ENCODE measurements at regions not wholly inside any gene's neighbourhood (a gene's known extent, or its start where the extent isn't known, plus 50 kb on each side); places are given as distances from the start of the nearest gene placed in this dataset.

DNA sequence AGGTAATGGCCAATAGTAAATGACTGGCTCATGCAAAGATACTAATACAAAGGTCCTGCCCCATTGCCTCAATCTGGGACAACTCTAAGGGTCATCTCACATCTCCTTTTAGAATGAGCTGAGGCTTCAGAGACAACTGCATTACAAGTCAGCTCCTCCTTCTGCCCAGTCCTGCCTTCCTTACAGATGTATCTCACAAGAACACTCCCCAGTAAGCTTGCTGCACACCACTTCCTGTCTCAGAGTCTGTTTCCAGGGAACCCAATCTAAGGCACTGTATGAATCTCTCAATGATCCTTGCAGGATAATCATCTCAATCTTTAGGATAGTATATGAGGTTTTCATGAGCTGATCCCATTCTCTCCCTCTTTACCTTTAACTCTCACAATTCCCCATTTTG, 57.8 kb upstream of the ZDHHC17 start:
- Histone ChIP-seq H4K20me1 (ENCODE audit: insufficient read depth) (no peaks in the 10 kb centered on the region), H3K4me2 (ENCODE audit: low read length) (no peak overlapping the region), H3K9me3 (ENCODE audit: low read length) (no peaks in the 10 kb centered on the region), H3K27me3 (ENCODE audit: insufficient read depth, low read depth, low read length) (no peaks in the 10 kb centered on the region), H3K9ac (ENCODE audit: low read length) (no peak overlapping the region), H3K36me3 (ENCODE audit: insufficient read depth, low read length) (no peaks in the 10 kb centered on the region), H3K4me3 (ENCODE audit: low read length) (no peak overlapping the region), H3K9me2 (ENCODE audit: insufficient read depth, low read length) (no peaks in the 10 kb centered on the region), H3K79me2 (replicated peaks; ENCODE audit: insufficient read depth, low read length) (no peaks in the 10 kb centered on the region), H3F3A (ENCODE audit: insufficient read depth, low read length, poor library complexity, severe bottlenecking) (no peaks in the 10 kb centered on the region), H3K27ac (ENCODE audit: low read length) (no peak overlapping the region), H2AFZ (ENCODE audit: low read depth, low read length) (no peak overlapping the region)
- no peak for TF ChIP-seq REST (IDR thresholded peaks at IDR 0.05; ENCODE audit: borderline replicate concordance)
- no peak for TF ChIP-seq RAD21 (conservative IDR thresholded peaks at IDR 0.05)
- no peak for TF ChIP-seq EP300 (conservative IDR thresholded peaks at IDR 0.05; ENCODE audit: poor library complexity, severe bottlenecking)
- no peak for TF ChIP-seq MXI1 (conservative IDR thresholded peaks at IDR 0.05; ENCODE audit: poor library complexity, severe bottlenecking)
- no peak for TF ChIP-seq SMC3 (conservative IDR thresholded peaks at IDR 0.05; ENCODE audit: poor library complexity)
- no peak for TF ChIP-seq TAF1 (IDR thresholded peaks at IDR 0.05; ENCODE audit: low read depth)
- TF ChIP-seq, protein P1, sequence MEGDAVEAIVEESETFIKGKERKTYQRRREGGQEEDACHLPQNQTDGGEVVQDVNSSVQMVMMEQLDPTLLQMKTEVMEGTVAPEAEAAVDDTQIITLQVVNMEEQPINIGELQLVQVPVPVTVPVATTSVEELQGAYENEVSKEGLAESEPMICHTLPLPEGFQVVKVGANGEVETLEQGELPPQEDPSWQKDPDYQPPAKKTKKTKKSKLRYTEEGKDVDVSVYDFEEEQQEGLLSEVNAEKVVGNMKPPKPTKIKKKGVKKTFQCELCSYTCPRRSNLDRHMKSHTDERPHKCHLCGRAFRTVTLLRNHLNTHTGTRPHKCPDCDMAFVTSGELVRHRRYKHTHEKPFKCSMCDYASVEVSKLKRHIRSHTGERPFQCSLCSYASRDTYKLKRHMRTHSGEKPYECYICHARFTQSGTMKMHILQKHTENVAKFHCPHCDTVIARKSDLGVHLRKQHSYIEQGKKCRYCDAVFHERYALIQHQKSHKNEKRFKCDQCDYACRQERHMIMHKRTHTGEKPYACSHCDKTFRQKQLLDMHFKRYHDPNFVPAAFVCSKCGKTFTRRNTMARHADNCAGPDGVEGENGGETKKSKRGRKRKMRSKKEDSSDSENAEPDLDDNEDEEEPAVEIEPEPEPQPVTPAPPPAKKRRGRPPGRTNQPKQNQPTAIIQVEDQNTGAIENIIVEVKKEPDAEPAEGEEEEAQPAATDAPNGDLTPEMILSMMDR (IDR thresholded peaks at IDR 0.05; ENCODE audit: poor library complexity, severe bottlenecking) = no peak
- TF ChIP-seq EZH2 (IDR thresholded peaks at IDR 0.05; ENCODE audit: borderline replicate concordance, insufficient read depth, low read length, poor library complexity, severe bottlenecking) = no peak
- TF ChIP-seq POLR2AphosphoS5 (IDR thresholded peaks at IDR 0.05) = no peak

GRCh38 chr12:76706761-76707160, 57.2 kb upstream of the ZDHHC17 start:
- Histone ChIP-seq H3K9ac (ENCODE audit: low read length) (no peak overlapping the region), H3K4me2 (ENCODE audit: low read length) (no peak overlapping the region), H3K9me2 (ENCODE audit: insufficient read depth, low read length) (no peaks in the 10 kb centered on the region), H3K27ac (ENCODE audit: low read length) (no peak overlapping the region), H3K36me3 (ENCODE audit: insufficient read depth, low read length) (no peaks in the 10 kb centered on the region), H3K79me2 (replicated peaks; ENCODE audit: insufficient read depth, low read length) (no peaks in the 10 kb centered on the region), H4K20me1 (ENCODE audit: insufficient read depth) (no peaks in the 10 kb centered on the region), H3K27me3 (ENCODE audit: insufficient read depth, low read depth, low read length) (no peaks in the 10 kb centered on the region), H3K9me3 (ENCODE audit: low read length) (no peaks in the 10 kb centered on the region), H3K4me3 (ENCODE audit: low read length) (no peak overlapping the region), H2AFZ (ENCODE audit: low read depth, low read length) (no peak overlapping the region), H3F3A (ENCODE audit: insufficient read depth, low read length, poor library complexity, severe bottlenecking) (no peaks in the 10 kb centered on the region)
- TF ChIP-seq POLR2AphosphoS5 (IDR thresholded peaks at IDR 0.05) = no peak
- no peak for TF ChIP-seq MXI1 (conservative IDR thresholded peaks at IDR 0.05; ENCODE audit: poor library complexity, severe bottlenecking)
- TF ChIP-seq, protein P1 (IDR thresholded peaks at IDR 0.05; ENCODE audit: poor library complexity, severe bottlenecking) = no peak
- no peak for TF ChIP-seq EP300 (conservative IDR thresholded peaks at IDR 0.05; ENCODE audit: poor library complexity, severe bottlenecking)
- no peak for TF ChIP-seq REST (IDR thresholded peaks at IDR 0.05; ENCODE audit: borderline replicate concordance)
- TF ChIP-seq EZH2 (IDR thresholded peaks at IDR 0.05; ENCODE audit: borderline replicate concordance, insufficient read depth, low read length, poor library complexity, severe bottlenecking) = no peak
- TF ChIP-seq TAF1 (IDR thresholded peaks at IDR 0.05; ENCODE audit: low read depth) = no peak
- TF ChIP-seq RAD21 (conservative IDR thresholded peaks at IDR 0.05) = no peak
- TF ChIP-seq SMC3 (conservative IDR thresholded peaks at IDR 0.05; ENCODE audit: poor library complexity) = no peak

Measured in neural cell (in vitro differentiated cells).